HUES48 (cell line): ENCODE measurements at regions not wholly inside any gene's neighbourhood (a gene's known extent, or its start where the extent isn't known, plus 50 kb on each side); places are given as distances from the start of the nearest gene placed in this dataset.

Experiments used
- H3K27ac ChIP-seq: one replicate; pipeline ENCODE4 v1.7.0; 2013; ENCODE audit warnings: low read depth, low read length, inconsistent platforms
- H3K27me3 ChIP-seq: 2 replicates; pipeline ENCODE4 v1.6.1; 2013; ENCODE audit warnings: mild to moderate bottlenecking, low read length; ENCODE audit not compliant: control insufficient read depth, insufficient read depth
- H3K36me3 ChIP-seq: 2 replicates; pipeline ENCODE4 v1.6.1; 2013; ENCODE audit warnings: low read length; ENCODE audit not compliant: control insufficient read depth, insufficient read depth
- H3K4me1 ChIP-seq: 2 replicates; pipeline ENCODE4 v1.6.1; 2013; ENCODE audit warnings: mild to moderate bottlenecking, low read length; ENCODE audit not compliant: control insufficient read depth, insufficient read depth
- H3K4me3 ChIP-seq: 2 replicates; pipeline ENCODE4 v1.5.1; 2013; ENCODE audit warnings: mild to moderate bottlenecking, low read depth, low read length
- H3K9ac ChIP-seq: 2 replicates; pipeline ENCODE4 v1.6.1; 2013; ENCODE audit warnings: mild to moderate bottlenecking, low read depth, low read length, moderate library complexity
- H3K9me3 ChIP-seq: 2 replicates; pipeline ENCODE4 v1.6.1; 2013; ENCODE audit warnings: low read length; ENCODE audit not compliant: control insufficient read depth, insufficient read depth

- Histone ChIP-seq H3K9me3 (no peaks in the 10 kb centered on the region), H3K9ac (no peak overlapping the region), H3K4me3 (no peak overlapping the region), H3K27ac (no peak overlapping the region), H3K4me1 (peaks cover 41% of the 10 kb centered on the region), H3K36me3 (no peaks in the 10 kb centered on the region), H3K27me3 (no peaks in the 10 kb centered on the region)
These were observed 444.0 kb downstream of the CCER1 start for GRCh38 chr12:90510948-90511347.

- Histone ChIP-seq H3K27me3 (no peaks in the 10 kb centered on the region), H3K9ac (no peak overlapping the region), H3K4me1 (no peaks in the 10 kb centered on the region), H3K27ac (no peak overlapping the region), H3K4me3 (no peak overlapping the region), H3K36me3 (no peaks in the 10 kb centered on the region), H3K9me3 (no peaks in the 10 kb centered on the region)
These were observed 450.2 kb downstream of the CCER1 start for GRCh38 chr12:90504806-90505205.

DNA sequence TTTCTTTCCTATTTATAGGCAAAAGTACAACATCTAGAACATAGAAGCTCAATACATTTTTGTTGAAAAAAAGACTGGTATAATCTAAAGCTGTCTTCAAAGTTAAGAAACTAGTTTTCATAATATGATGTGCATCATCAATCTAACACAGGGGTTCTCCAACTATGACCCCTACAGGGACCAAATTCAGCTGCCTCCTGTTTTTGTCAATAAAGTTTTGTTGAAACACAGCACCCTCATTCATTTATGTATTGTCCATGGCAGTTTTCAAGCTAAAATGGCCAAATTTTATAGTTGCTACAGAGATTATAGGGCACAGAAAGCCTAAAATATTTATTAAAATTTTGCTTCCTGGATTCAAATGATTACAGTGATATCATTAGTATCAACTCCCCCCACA, 452.9 kb downstream of the CCER1 start:
- Histone ChIP-seq H3K27me3 (no peaks in the 10 kb centered on the region), H3K9ac (no peak overlapping the region), H3K27ac (no peak overlapping the region), H3K9me3 (no peaks in the 10 kb centered on the region), H3K4me1 (no peaks in the 10 kb centered on the region), H3K36me3 (no peaks in the 10 kb centered on the region), H3K4me3 (no peak overlapping the region)

DNA sequence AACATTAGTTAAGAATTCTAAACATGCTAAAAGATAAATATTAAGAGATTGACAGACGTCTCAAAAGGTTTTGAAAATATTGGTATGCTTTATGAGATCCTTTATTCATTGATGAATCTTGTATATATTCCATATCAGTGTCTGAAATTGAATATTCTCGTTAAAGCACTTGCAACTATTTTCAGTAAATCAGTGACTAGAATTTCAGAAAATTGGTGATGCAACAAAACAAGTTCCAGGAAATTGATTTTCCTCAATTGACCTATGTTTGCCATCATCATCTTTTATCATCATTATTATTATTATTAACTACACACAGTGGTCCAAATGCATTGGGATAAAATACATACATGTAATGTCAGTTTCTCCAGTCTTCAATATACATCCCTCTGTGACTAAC, 453.6 kb downstream of the CCER1 start:
- no peak overlapping the region for H3K4me3 ChIP-seq

DNA sequence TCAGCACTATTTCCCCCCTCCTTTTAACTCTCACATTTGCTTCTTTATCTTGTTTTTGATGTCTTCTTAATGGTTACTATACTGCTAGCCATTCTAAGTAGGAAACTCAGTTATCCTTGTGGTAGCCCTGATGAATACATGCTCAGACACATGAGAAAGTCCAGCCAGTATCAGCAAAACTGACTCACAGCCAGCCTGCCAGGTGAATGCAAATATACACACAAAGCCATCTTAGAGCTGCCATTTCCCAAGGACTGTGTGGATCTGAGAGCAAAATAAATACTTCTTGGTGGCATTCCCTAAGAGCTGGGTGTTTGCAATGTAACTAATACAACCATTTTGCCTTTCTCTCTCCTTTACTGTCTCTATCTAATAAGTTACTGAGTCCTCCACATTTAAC, 455.2 kb downstream of the CCER1 start:
- Histone ChIP-seq H3K4me3 (no peak overlapping the region), H3K27ac (no peak overlapping the region)

More for the DNA sequence above, 453.6 kb downstream of the CCER1 start:
- H3K4me1 ChIP-seq: no peaks in the 10 kb centered on the region
- no peaks in the 10 kb centered on the region for H3K36me3 ChIP-seq
- no peak overlapping the region for H3K9ac ChIP-seq
- H3K27ac ChIP-seq: no peak overlapping the region
- no peaks in the 10 kb centered on the region for H3K9me3 ChIP-seq
- H3K27me3 ChIP-seq: no peaks in the 10 kb centered on the region

DNA sequence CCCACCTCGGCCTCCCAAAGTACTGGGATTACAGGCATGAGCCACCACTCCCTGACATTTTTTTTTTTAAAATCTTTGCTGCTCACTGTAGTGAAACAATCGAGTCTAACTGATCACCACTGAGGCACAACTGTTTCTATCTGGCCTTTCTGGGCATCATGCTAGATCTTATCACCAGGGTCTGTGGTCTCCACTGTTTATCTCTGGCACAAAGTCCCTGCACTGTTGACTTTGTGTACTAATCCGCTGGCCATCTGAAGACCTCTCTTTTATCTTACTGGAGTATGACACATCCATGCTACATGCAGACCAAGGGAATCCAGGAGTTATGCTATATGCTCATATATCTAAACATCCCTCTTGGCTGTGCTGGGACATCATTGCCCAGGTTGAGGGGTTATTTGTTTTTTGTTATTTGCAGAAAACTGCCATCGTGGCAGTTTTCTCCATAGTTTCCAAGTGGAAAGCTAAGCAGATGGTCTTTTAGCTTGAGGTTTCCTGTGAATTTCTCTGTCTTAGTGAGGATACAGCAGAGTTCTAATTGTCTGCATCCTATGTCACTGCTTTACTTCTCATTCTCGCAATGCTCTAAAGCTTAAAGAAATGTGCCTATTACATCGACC, 456.9 kb downstream of the CCER1 start:
- no peak overlapping the region for H3K9ac ChIP-seq
- no peak overlapping the region for H3K27ac ChIP-seq
- no peaks in the 10 kb centered on the region for H3K4me1 ChIP-seq
- no peaks in the 10 kb centered on the region for H3K9me3 ChIP-seq
- H3K36me3 ChIP-seq: no peaks in the 10 kb centered on the region
- no peak overlapping the region for H3K4me3 ChIP-seq
- no peaks in the 10 kb centered on the region for H3K27me3 ChIP-seq

More for the DNA sequence above, 455.2 kb downstream of the CCER1 start:
- H3K4me1 ChIP-seq: no peaks in the 10 kb centered on the region
- H3K36me3 ChIP-seq: no peaks in the 10 kb centered on the region
- H3K9me3 ChIP-seq: no peaks in the 10 kb centered on the region
- H3K9ac ChIP-seq: no peak overlapping the region
- no peaks in the 10 kb centered on the region for H3K27me3 ChIP-seq

- Histone ChIP-seq H3K9me3 (peaks cover 21% of the 10 kb centered on the region), H3K36me3 (no peaks in the 10 kb centered on the region), H3K27me3 (no peaks in the 10 kb centered on the region), H3K4me1 (no peaks in the 10 kb centered on the region), H3K4me3 (no peak overlapping the region), H3K27ac (no peak overlapping the region), H3K9ac (no peak overlapping the region)
These were observed 464.6 kb downstream of the CCER1 start for GRCh38 chr12:90490355-90490754.

GRCh38 chr12:90489141-90489540, 465.8 kb downstream of the CCER1 start:
- H3K27me3 ChIP-seq: no peaks in the 10 kb centered on the region
- no peak overlapping the region for H3K27ac ChIP-seq
- H3K4me3 ChIP-seq: no peak overlapping the region
- H3K9ac ChIP-seq: no peak overlapping the region
- peaks cover 21% of the 10 kb centered on the region for H3K9me3 ChIP-seq
- no peaks in the 10 kb centered on the region for H3K4me1 ChIP-seq
- no peaks in the 10 kb centered on the region for H3K36me3 ChIP-seq

GRCh38 chr12:90485560-90485959, 469.4 kb downstream of the CCER1 start:
- Histone ChIP-seq H3K27me3 (no peaks in the 10 kb centered on the region), H3K4me1 (peaks cover 5% of the 10 kb centered on the region; the same call in 1 of the 2 replicates), H3K27ac (no peak overlapping the region), H3K4me3 (no peak overlapping the region), H3K9ac (no peak overlapping the region), H3K9me3 (peaks cover 15% of the 10 kb centered on the region), H3K36me3 (no peaks in the 10 kb centered on the region)

- Histone ChIP-seq H3K4me1 (peaks cover 5% of the 10 kb centered on the region; the same call in 1 of the 2 replicates), H3K27ac (no peak overlapping the region), H3K4me3 (no peak overlapping the region), H3K36me3 (no peaks in the 10 kb centered on the region), H3K9me3 (peaks cover under 1% of the 10 kb centered on the region; the same call in 1 of the 2 replicates), H3K27me3 (no peaks in the 10 kb centered on the region), H3K9ac (no peak overlapping the region)
These were observed 470.9 kb downstream of the CCER1 start for GRCh38 chr12:90484094-90484493.

GRCh38 chr12:90481748-90482147, 473.2 kb downstream of the CCER1 start:
- Histone ChIP-seq H3K36me3 (no peaks in the 10 kb centered on the region), H3K4me1 (peaks cover 5% of the 10 kb centered on the region; the same call in 1 of the 2 replicates), H3K27me3 (no peaks in the 10 kb centered on the region), H3K9ac (no peak overlapping the region), H3K4me3 (no peak overlapping the region), H3K9me3 (no peaks in the 10 kb centered on the region), H3K27ac (no peak overlapping the region)
